GM18505 (cell line): ENCODE measurements at regions not wholly inside any gene's neighbourhood (a gene's known extent, or its start where the extent isn't known, plus 50 kb on each side); places are given as distances from the start of the nearest gene placed in this dataset.
"Not testable (repeated sequence)": the region's sequence is repeated elsewhere in the genome, so short reads cannot be mapped to it uniquely, and the experiment has no call there.

Experiments used
- ATAC-seq: cut with Tn5 transposase; IDR thresholded peaks from one replicate; pipeline ENCODE4 v1.9.1; 2021; ENCODE audit not compliant: unreplicated experiment
- POLR2A ChIP-seq: IDR thresholded peaks from 4 replicates; pipeline ENCODE4 v1.6.1; 2011; ENCODE audit warnings: borderline replicate concordance; ENCODE audit not compliant: insufficient read depth, insufficient read length; ENCODE audit errors: extremely low read depth

- no peak for TF ChIP-seq POLR2A
- ATAC-seq: no peak
These were observed 53.1 kb upstream of the BEND4 start for GRCh38 chr4:42205541-42205940.

- TF ChIP-seq POLR2A: no peak
- no peak for ATAC-seq
These were observed 64.2 kb upstream of the BEND4 start for GRCh38 chr4:42216664-42217063.

GRCh38 chr4:42225286-42225685 lies 72.8 kb upstream of the BEND4 start:
- ATAC-seq: no peak
- TF ChIP-seq POLR2A: no peak

GRCh38 chr4:42234817-42235216 lies 82.4 kb upstream of the BEND4 start:
- TF ChIP-seq POLR2A: no peak
- no peak for ATAC-seq

- ATAC-seq: no peak
- TF ChIP-seq POLR2A: no peak
These were observed 83.0 kb upstream of the BEND4 start for GRCh38 chr4:42235304-42236021.

GRCh38 chr4:42237010-42237409 lies 84.6 kb upstream of the BEND4 start:
- TF ChIP-seq POLR2A: no peak
- no peak for ATAC-seq

- no peak for TF ChIP-seq POLR2A
- ATAC-seq: no peak
These were observed 85.0 kb upstream of the BEND4 start for GRCh38 chr4:42237451-42237850.

- TF ChIP-seq POLR2A: no peak
These were observed 96.5 kb upstream of the BEND4 start for GRCh38 chr4:42248972-42249371.

GRCh38 chr4:42252315-42252714 lies 99.9 kb upstream of the BEND4 start:
- no peak for ATAC-seq
- no peak for TF ChIP-seq POLR2A

More at GRCh38 chr4:42248972-42249371, 96.5 kb upstream of the BEND4 start:
- no peak for ATAC-seq

- ATAC-seq: not testable (repeated sequence)
These were observed 105.2 kb upstream of the BEND4 start for GRCh38 chr4:42257645-42258044.

GRCh38 chr4:42262701-42263490 lies 110.4 kb upstream of the BEND4 start:
- no peak for TF ChIP-seq POLR2A
- ATAC-seq: no peak

GRCh38 chr4:42265782-42266602 lies 113.5 kb upstream of the BEND4 start:
- no peak for ATAC-seq
- no peak for TF ChIP-seq POLR2A

- TF ChIP-seq POLR2A: no peak
- no peak for ATAC-seq
These were observed 115.3 kb upstream of the BEND4 start for GRCh38 chr4:42267724-42268123.
